Hematopoietic multipotent progenitor cell treated with erythropoietin and hydrocortisone succinate and interleukin-3 and kit ligand, for 8 days (in vitro differentiated cells): ENCODE measurements at regions not wholly inside any gene's neighbourhood (a gene's known extent, or its start where the extent isn't known, plus 50 kb on each side); places are given as distances from the start of the nearest gene placed in this dataset.
"Not testable (repeated sequence)": the region's sequence is repeated elsewhere in the genome, so short reads cannot be mapped to it uniquely, and the experiment has no call there.

Experiments
- DNase-seq: peaks from one replicate; pipeline ENCODE4 v3.0.0-alpha.2; 2015

GRCh38 chr4:179048839-179049453, 1606.7 kb upstream of the AGA start:
- DNase-seq, result no peak

DNA sequence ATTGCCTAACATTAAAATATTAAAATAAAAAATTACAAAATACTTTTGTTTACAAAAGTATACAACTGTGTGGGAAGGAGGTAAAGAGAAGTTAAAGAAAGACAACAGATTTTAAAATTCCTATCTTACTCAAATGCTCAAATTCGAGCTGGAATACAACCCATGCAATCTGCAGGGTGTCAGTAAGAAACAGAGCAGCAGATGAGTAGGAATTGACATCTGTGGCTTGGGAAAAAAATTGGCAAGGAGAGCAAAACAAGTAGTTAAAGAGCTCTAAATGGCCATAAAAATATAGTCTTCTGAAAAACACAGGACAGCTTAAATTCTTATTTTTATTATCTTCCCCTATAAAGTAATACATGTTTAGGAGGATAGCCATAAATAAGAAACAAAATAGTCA, 1609.0 kb upstream of the AGA start:
- no peak for DNase-seq

- no peak for DNase-seq
These were observed 1617.2 kb upstream of the AGA start for GRCh38 chr4:179059396-179059795.

DNA sequence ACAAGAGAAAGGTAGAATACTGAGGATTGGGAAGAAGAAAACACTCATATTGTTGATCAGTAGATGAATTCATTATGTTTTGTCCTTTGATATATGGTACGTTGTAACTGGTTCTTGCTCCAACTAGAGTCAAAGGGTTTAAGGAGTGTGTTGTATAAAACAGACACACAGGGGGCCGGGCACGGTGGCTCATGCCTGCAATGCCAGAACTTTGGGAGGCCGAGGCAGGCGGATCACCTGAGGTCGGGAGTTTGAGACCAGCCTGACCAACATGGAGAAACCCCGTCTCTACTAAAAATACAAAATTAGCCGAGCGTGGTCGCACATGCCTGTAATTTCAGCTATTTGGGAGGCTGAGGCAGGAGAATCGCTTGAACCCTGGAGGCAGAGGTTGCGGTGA, 1624.0 kb upstream of the AGA start:
- not testable (repeated sequence) for DNase-seq

- DNase-seq, result no peak
These were observed 1628.9 kb upstream of the AGA start for GRCh38 chr4:179071131-179071530.

DNA sequence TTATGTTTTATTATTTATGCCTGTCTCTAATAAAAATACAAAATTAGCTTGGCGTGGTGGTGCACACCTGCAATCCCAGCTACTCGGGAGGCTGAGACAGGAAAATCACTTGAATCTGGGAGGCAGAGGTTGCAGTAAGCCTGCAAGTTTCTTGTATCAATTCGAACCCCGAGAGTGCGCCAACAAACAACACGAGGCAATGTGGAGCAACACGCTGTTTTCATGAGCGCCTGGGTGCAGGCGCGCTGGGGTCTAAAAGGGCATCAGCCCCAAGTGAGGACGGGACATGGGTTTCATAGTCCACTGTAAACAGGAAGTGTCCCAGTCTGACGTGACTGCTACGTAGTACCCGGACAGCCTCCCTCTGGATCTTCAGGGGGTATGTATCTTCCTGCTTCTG, 1634.6 kb upstream of the AGA start:
- DNase-seq, result no peak

GRCh38 chr4:179095585-179096221, 1653.5 kb upstream of the AGA start:
- DNase-seq, result peak; percentile 16

DNA sequence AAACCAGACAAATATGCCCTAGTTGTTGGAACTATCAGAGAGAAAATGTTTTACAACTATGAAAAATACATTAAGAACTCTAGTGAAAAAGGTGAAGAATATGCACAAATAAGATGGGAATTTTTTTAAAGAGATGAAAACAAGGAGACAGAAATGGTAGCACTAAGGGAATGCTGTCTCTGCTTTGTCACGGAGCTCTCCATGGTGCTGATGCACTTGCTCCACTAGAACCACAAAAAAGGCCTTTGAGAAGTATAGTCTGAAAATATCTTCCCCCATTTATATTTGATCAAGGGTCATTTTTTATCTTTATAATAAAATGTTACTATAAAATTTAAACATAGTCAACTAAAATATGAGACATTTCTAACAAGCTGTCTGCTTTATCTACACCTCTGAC, 1655.5 kb upstream of the AGA start:
- peak; percentile 3 for DNase-seq

- DNase-seq, result no peak
These were observed 1668.1 kb upstream of the AGA start for GRCh38 chr4:179110356-179110755.

- no peak for DNase-seq
These were observed 1668.6 kb upstream of the AGA start for GRCh38 chr4:179110816-179111215.

- DNase-seq, result no peak
These were observed 1670.4 kb upstream of the AGA start for GRCh38 chr4:179112441-179113170.

DNA sequence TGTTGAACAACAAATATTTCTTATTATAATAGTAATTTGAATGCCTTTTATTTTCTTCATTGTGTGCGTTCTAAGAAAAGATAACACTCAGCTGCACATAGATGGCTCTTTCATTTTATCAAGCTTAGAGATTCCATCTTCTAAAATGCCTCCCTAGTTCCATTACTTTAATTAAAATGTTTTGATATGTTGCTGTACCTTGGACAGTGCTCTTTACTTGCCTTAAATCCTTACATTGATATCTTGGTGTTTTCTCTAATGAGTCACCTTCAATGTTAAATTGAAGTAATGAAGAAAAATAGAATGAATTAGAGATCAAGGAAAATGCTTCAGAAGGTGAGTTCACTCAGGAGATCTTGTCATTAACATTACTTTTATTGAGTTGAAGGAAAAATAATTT, 1672.4 kb upstream of the AGA start:
- DNase-seq, result no peak

DNA sequence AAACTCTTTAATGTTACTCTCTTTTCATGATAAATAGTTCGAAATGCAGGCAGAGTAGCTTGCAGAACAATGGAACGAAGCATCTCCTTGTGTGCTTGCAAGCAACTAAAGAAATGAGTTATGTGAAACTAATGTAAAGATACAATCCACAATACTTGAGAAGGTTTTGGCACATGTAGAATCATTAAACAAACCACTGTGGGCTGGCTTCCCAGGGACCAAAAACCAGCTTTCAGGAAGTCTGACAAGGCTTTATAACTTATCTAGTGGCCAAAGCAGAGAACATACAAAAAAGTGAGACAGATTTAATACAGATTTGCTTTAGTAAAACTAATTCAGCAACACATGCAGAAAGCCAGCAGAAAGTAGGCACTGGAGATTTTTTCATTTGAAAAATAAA, 1673.8 kb upstream of the AGA start:
- no peak for DNase-seq

- no peak for DNase-seq
These were observed 1674.3 kb upstream of the AGA start for GRCh38 chr4:179116581-179116980.

GRCh38 chr4:179123084-179123483, 1680.8 kb upstream of the AGA start:
- no peak for DNase-seq

GRCh38 chr4:179124419-179124818, 1682.2 kb upstream of the AGA start:
- no peak for DNase-seq

GRCh38 chr4:179124957-179125356, 1682.7 kb upstream of the AGA start:
- DNase-seq, result no peak

GRCh38 chr4:179125870-179126269, 1683.6 kb upstream of the AGA start:
- no peak for DNase-seq

DNA sequence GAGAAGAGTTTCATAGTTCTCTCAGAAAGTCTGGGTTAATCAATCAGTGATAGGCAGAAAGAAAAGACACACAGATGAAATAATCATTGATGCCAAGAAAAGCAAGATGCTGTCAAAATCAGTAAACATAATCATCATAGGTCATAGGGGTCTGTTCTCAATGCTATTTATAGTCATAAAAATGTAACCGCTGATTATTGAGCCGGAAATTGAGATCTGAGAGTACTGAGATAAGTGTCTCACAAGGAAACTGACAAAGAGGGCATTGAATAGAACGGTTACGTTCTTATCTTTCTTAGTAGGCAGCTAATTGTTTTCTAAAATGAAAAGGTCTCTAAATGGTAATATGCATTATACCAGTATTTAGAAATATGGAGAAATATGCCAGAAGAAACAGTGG, 1686.1 kb upstream of the AGA start:
- DNase-seq, result no peak

- DNase-seq, result no peak
These were observed 1688.0 kb upstream of the AGA start for GRCh38 chr4:179130122-179130714.

GRCh38 chr4:179145746-179146525, 1703.7 kb upstream of the AGA start:
- DNase-seq, result no peak

DNA sequence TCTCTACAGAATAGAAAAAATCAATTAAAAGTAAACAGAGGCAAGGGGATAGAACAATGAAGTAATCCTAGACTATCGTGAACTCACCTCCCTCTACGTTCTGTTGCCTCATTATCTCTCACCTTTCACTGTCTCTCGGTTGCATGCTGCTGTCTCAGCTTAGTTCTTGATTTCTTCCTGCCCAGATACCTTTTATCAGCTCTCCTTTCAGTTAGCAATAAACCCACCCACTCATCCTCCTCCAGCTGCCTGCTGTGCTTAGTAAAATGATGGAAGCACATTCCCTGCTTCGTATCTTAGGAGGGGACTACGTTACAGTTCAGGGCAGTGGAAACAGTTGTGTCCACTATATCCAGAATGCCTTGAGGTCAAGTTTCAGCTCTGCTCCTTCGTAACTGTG, 1709.5 kb upstream of the AGA start:
- no peak for DNase-seq

- DNase-seq, result no peak
These were observed 1720.9 kb upstream of the AGA start for GRCh38 chr4:179163147-179163546.
